ENCODE measurements at regions not wholly inside any gene's neighbourhood (a gene's known extent, or its start where the extent isn't known, plus 50 kb on each side); places are given as distances from the start of the nearest gene placed in this dataset.
A peak's percentile ranks its signal among the peaks of the same experiment; 100 is the strongest.

DNA sequence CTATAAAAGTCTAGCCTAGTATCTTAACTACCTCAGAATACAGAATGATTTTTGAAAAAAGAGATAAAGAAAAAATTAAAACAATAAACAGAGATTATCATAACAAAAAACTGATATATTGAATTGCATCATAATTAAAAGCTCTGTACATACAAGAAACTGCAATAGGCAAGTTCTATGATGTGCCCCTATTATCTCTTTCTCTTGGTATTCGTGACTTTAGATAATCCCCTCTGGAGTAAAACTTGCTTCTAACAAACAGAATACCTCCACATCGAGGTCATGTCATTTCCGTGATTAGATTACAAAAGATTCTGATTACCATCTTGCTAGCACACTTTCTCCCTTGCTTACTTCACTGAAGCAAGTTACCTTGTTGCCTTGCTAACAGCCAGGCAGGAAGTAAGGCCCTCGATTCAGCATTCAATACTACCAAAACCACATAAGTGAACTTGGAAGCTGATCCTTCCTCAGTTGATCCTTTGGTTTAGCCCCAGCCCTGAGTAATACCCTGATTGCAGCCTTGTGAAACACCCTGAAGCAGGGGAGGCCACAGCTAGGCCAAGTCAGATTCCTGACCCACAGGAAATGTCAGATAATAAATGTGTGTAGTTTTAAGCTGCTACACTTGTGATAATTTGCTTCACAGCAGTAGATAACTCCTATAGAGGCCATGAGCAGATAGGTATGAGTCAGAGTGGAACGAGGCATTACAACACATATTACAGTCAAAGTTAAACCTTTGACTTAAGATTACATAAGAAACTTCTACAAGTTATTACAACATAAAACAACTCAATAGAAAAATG lies 53.7 kb upstream of the TMX4 start:
- Histone ChIP-seq H3K9me3 (ENCODE audit: control insufficient read depth, low read length) (no peaks in the 10 kb centered on the region), H3K27ac (ENCODE audit: low read length) (peak overlapping the region; percentile 8), H3K4me3 (ENCODE audit: low read length) (no peak overlapping the region), H3K4me1 (ENCODE audit: control insufficient read depth, insufficient read depth, low read length) (no peaks in the 10 kb centered on the region), H3K27me3 (ENCODE audit: control insufficient read depth, insufficient read depth) (no peaks in the 10 kb centered on the region)
- DNase-seq (peak in 1 of 3 donors; percentile 24), ATAC-seq (peak; percentile 60 to 75)
- 32% methylated on average over 5 of the region's 5 CpGs for WGBS
- intact Hi-C loops (cut with DNase I), result no loop called here

DNA sequence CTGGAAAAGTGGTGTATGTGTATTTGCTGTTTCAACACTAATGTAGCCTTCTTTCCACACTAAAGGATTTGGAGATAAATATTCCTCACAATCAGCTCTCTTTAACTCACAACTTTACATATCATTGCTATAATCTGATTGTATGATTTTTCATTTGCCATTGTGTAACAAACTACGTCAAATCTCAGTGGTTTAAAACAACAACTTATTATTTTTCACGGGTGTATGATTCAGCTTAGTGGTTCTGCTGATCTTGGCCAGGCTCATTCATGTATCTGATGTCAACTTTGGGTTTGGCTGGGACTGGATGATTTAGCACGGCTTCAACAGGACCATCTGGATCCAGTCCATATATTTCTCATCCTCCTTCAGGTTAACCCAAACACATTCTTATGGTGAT lies 55.4 kb upstream of the TMX4 start:
- WGBS, result 74% methylated on average over 3 of the region's 3 CpGs
- intact Hi-C loops (cut with DNase I), result no loop called here
- Histone ChIP-seq H3K9me3 (ENCODE audit: control insufficient read depth, low read length) (no peaks in the 10 kb centered on the region), H3K27ac (ENCODE audit: low read length) (no peak overlapping the region), H3K4me1 (ENCODE audit: control insufficient read depth, insufficient read depth, low read length) (no peaks in the 10 kb centered on the region), H3K27me3 (ENCODE audit: control insufficient read depth, insufficient read depth) (no peaks in the 10 kb centered on the region), H3K4me3 (ENCODE audit: low read length) (no peak overlapping the region)
- DNase-seq, result no peak
- no peak for ATAC-seq

DNA sequence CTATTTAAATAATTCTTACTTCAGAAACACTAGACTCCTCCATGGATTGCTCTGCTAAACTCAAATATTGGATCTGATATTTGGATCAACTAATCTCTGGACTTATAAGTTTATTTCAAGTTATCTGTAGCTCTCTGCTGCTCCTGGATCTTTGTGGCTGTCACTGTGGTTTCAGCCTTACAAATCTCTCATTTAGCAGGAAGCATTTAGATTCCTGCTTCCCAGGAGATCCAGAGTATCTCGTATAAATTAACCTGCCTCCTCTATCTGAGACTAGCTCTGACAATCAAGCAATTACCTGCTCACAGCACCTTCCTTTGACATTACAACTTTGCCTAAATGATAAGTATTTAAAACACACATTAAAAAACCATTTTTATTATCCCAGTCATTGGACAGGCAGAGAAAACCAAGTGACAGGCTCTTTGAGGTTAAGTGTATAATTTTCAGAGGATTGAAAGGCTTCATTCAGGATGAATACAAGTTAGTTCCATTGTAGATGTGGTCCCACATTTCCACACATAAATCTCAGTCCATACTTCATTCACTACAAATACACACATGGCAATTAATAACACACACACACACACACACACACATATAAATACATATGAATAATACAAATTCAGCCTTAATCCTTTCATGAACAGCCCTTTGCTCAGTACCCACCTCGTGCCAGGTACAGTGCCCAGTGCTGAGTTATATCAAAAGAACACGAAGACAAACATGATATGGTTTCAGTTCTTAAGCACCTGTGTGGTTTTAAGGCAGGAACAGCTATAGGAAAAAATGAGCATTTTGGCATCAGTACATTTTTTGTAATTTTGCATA lies 55.5 kb upstream of the PLCB1 start:
- Histone ChIP-seq H3K27ac (ENCODE audit: low read length) (no peak overlapping the region), H3K9me3 (ENCODE audit: control insufficient read depth, low read length) (no peaks in the 10 kb centered on the region), H3K27me3 (ENCODE audit: control insufficient read depth, insufficient read depth) (no peaks in the 10 kb centered on the region), H3K4me3 (ENCODE audit: low read length) (no peak overlapping the region), H3K4me1 (ENCODE audit: control insufficient read depth, insufficient read depth, low read length) (no peaks in the 10 kb centered on the region)
- 74% methylated on average over 3 of the region's 3 CpGs for WGBS
- ATAC-seq (no peak), DNase-seq (no peak)
- intact Hi-C loops (cut with DNase I), result no loop called here

DNA sequence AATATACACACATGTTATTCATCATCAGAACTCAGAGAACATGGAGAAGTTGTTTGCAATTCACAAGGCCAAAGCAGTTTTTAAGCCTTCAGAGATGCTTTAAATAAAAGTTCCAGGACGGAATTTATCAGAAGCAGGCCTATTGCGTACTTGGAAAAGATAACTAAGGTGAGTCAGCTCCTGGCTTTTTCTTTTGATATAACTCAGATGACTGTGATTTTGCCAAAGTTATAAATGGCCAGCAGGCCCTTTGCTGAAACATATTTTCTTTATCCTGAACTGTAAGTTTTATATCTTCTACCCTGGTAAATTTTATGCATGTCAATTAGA lies 55.0 kb upstream of the PLCB1 start:
- intact Hi-C loops (cut with DNase I), result no loop called here

DNA sequence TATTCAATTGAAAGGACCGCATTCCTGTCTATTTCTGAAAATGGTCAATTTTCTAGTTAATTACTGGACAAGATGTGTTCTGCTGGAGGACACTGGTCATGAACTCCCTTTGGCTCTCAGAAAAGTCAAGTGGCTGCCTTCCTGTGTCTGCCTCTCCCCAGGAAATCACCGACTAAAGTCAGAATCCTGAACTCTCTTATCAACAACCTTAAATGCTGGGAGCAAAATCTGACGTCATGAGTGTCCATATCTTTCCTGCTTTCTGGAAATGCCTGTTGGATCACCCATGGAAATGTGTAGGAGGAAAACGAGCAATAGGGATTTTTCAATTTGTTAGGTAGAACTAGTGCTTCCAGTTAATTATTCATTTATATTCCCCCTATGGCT lies 53.5 kb upstream of the PLCB1 start:
- Histone ChIP-seq H3K27ac (ENCODE audit: low read length) (no peak overlapping the region), H3K4me3 (ENCODE audit: low read length) (no peak overlapping the region), H3K27me3 (ENCODE audit: control insufficient read depth, insufficient read depth) (no peaks in the 10 kb centered on the region), H3K9me3 (ENCODE audit: control insufficient read depth, low read length) (no peaks in the 10 kb centered on the region), H3K4me1 (ENCODE audit: control insufficient read depth, insufficient read depth, low read length) (no peaks in the 10 kb centered on the region)
- DNase-seq (no peak), ATAC-seq (peak; percentile 58 to 81)
- 35% methylated on average over 4 of the region's 4 CpGs for WGBS
- intact Hi-C loops (cut with DNase I), result no loop called here

More for the DNA sequence above, 55.0 kb upstream of the PLCB1 start:
- Histone ChIP-seq H3K4me1 (ENCODE audit: control insufficient read depth, insufficient read depth, low read length) (no peaks in the 10 kb centered on the region), H3K9me3 (ENCODE audit: control insufficient read depth, low read length) (no peaks in the 10 kb centered on the region), H3K27me3 (ENCODE audit: control insufficient read depth, insufficient read depth) (no peaks in the 10 kb centered on the region), H3K4me3 (ENCODE audit: low read length) (no peak overlapping the region), H3K27ac (ENCODE audit: low read length) (no peak overlapping the region)
- WGBS, result 52% methylated on average over 2 of the region's 2 CpGs
- DNase-seq (no peak), ATAC-seq (no peak)

DNA sequence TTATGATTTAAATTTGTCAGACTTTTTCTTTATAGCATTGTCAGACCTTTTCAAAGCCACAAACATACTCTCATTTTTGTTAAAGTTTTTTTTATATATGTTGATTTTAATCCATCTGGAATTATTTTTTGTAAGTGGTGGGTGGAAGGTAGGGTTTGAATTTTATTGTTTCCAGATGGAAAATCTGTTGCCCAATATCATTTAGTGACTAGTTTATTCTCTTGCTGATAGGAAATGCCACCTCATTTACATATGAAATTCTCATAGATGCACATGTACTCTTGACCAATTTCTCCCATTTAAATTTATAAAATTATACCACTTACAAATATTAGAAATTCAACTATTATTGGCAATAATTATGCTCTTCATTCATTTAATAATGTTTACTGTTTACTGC lies 52.1 kb upstream of the PLCB1 start:
- intact Hi-C loops (cut with DNase I), result no loop called here

DNA sequence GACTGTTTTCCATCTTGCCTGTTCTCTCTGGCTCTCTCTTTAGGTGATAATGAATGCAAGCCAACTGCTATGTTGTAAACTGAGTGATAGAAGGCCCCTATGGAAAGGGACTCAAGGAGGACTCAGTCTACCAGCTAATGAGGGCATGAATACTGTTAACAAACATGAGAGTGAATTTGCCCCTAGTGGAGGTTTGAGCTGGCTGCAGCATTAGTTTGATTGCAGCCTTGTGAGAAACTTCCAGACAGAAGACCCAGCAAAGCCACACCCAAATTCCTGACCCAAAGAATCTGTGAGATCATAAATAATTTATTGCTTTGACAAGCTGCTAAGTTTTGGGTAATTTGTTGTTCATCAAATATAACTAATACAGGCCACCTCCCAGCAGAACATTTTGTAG lies 50.0 kb upstream of the PLCB1 start:
- H3K27ac ChIP-seq (ENCODE audit: low read length), result no peak overlapping the region
- no peak for ATAC-seq
- no peak for DNase-seq
- H3K27me3 ChIP-seq (ENCODE audit: control insufficient read depth, insufficient read depth), result no peaks in the 10 kb centered on the region
- no peak overlapping the region for H3K4me3 ChIP-seq (ENCODE audit: low read length)
- no peaks in the 10 kb centered on the region for H3K4me1 ChIP-seq (ENCODE audit: control insufficient read depth, insufficient read depth, low read length)
- H3K9me3 ChIP-seq (ENCODE audit: control insufficient read depth, low read length), result no peaks in the 10 kb centered on the region
- intact Hi-C loops (cut with DNase I), result no loop called here

More for the DNA sequence above, 52.1 kb upstream of the PLCB1 start:
- no peaks in the 10 kb centered on the region for H3K4me1 ChIP-seq (ENCODE audit: control insufficient read depth, insufficient read depth, low read length)
- ATAC-seq (no peak), DNase-seq (no peak)
- H3K27me3 ChIP-seq (ENCODE audit: control insufficient read depth, insufficient read depth), result no peaks in the 10 kb centered on the region
- no peak overlapping the region for H3K27ac ChIP-seq (ENCODE audit: low read length)
- H3K4me3 ChIP-seq (ENCODE audit: low read length), result no peak overlapping the region
- no peaks in the 10 kb centered on the region for H3K9me3 ChIP-seq (ENCODE audit: control insufficient read depth, low read length)
